Breast epithelium (tissue), 3 donors: ENCODE measurements at regions not wholly inside any gene's neighbourhood (a gene's known extent, or its start where the extent isn't known, plus 50 kb on each side); places are given as distances from the start of the nearest gene placed in this dataset.

Experiments used
- CTCF ChIP-seq, 3 donors: fragments of 450-650 bp; IDR thresholded peaks; one replicate each; pipeline ENCODE4 v1.5.1; 2016 to 2017; ENCODE audit warnings: antibody characterized with exemption in 3 of 3, mild to moderate bottlenecking in 3 of 3, moderate library complexity in 3 of 3
- POLR2A ChIP-seq: fragments of 450-650 bp; IDR thresholded peaks from one replicate; pipeline ENCODE4 v1.6.1; 2016; ENCODE audit warnings: antibody characterized with exemption, mild to moderate bottlenecking, moderate library complexity

- no peak for TF ChIP-seq POLR2A
- TF ChIP-seq CTCF (IDR thresholded peaks at IDR 0.05): no peak
These were observed 323.1 kb upstream of the ADAMTS5 start for GRCh38 chr21:27290028-27290427.
